CD4-positive, alpha-beta T cell treated with Interleukin-21 for 1 hour (primary cell): ENCODE measurements at regions not wholly inside any gene's neighbourhood (a gene's known extent, or its start where the extent isn't known, plus 50 kb on each side); places are given as distances from the start of the nearest gene placed in this dataset.

Source experiments
- DNase-seq: peaks from one replicate; pipeline ENCODE4 v3.0.0-alpha.2; 2020

- no peak for DNase-seq
Measured at GRCh38 chr12:84660139-84660538, 252.5 kb downstream of the SLC6A15 start.

- DNase-seq, result no peak
Measured at GRCh38 chr12:84658877-84659276, 253.7 kb downstream of the SLC6A15 start.

GRCh38 chr12:84656705-84657104, 255.9 kb downstream of the SLC6A15 start:
- no peak for DNase-seq

- no peak for DNase-seq
Measured at GRCh38 chr12:84653482-84653881, 259.1 kb downstream of the SLC6A15 start.

GRCh38 chr12:84648425-84648824, 264.2 kb downstream of the SLC6A15 start:
- DNase-seq, result no peak

- DNase-seq, result no peak
Measured at GRCh38 chr12:84644908-84645307, 267.7 kb downstream of the SLC6A15 start.

GRCh38 chr12:84643993-84644392, 268.6 kb downstream of the SLC6A15 start:
- no peak for DNase-seq

- no peak for DNase-seq
Measured at GRCh38 chr12:84641940-84642545, 270.6 kb downstream of the SLC6A15 start.

- no peak for DNase-seq
Measured at GRCh38 chr12:84638811-84639368, 273.7 kb downstream of the SLC6A15 start.

GRCh38 chr12:84637926-84638325, 274.7 kb downstream of the SLC6A15 start:
- no peak for DNase-seq

- no peak for DNase-seq
Measured at GRCh38 chr12:84636801-84637290, 275.8 kb downstream of the SLC6A15 start.

- no peak for DNase-seq
Measured at GRCh38 chr12:84634526-84634925, 278.1 kb downstream of the SLC6A15 start.

- no peak for DNase-seq
Measured at GRCh38 chr12:84632556-84632955, 280.0 kb downstream of the SLC6A15 start.

GRCh38 chr12:84631020-84631419, 281.6 kb downstream of the SLC6A15 start:
- no peak for DNase-seq

- no peak for DNase-seq
Measured at GRCh38 chr12:84627593-84627992, 285.0 kb downstream of the SLC6A15 start.

GRCh38 chr12:84624601-84625000, 288.0 kb downstream of the SLC6A15 start:
- DNase-seq, result no peak

GRCh38 chr12:84619053-84619571, 293.5 kb downstream of the SLC6A15 start:
- DNase-seq, result no peak

GRCh38 chr12:84607170-84607819, 305.3 kb downstream of the SLC6A15 start:
- no peak for DNase-seq

GRCh38 chr12:84605983-84606382, 306.6 kb downstream of the SLC6A15 start:
- no peak for DNase-seq

GRCh38 chr12:84604551-84604950, 308.0 kb downstream of the SLC6A15 start:
- no peak for DNase-seq

GRCh38 chr12:84603484-84604248, 308.9 kb downstream of the SLC6A15 start:
- DNase-seq, result no peak

GRCh38 chr12:84601483-84601882, 311.1 kb downstream of the SLC6A15 start:
- no peak for DNase-seq

GRCh38 chr12:84599539-84599938, 313.1 kb downstream of the SLC6A15 start:
- DNase-seq, result no peak
